Fibroblast of skin of left quadriceps (primary cell): ENCODE measurements at regions not wholly inside any gene's neighbourhood (a gene's known extent, or its start where the extent isn't known, plus 50 kb on each side); places are given as distances from the start of the nearest gene placed in this dataset.
A peak's percentile ranks its signal among the peaks of the same experiment; 100 is the strongest.

Source experiments
- DNase-seq, 2 experiments: peaks; one replicate each; pipeline ENCODE4 v3.0.0-alpha.2; 2013; ENCODE audit warnings: low read depth in 2 of 2

DNA sequence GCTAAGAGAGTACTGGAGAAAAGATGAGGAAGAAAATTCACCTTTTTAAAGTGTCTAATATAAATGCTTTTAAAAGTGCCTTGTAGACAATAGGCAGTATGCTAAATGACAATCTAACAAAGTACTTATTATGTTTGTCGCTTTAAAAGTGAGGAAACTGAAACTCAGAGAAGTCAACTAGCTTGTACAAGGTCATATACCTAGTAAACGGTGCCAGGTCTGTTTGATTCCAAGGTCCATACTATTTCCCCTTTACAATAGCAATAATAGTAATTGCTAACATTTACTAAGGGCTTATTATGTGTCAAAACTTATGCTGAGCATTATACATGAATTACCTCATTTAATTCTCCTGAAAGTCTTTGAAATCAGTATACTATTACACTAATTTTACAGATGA is 328.6 kb upstream of the SLC24A2 start:
- DNase-seq: no peak

DNA sequence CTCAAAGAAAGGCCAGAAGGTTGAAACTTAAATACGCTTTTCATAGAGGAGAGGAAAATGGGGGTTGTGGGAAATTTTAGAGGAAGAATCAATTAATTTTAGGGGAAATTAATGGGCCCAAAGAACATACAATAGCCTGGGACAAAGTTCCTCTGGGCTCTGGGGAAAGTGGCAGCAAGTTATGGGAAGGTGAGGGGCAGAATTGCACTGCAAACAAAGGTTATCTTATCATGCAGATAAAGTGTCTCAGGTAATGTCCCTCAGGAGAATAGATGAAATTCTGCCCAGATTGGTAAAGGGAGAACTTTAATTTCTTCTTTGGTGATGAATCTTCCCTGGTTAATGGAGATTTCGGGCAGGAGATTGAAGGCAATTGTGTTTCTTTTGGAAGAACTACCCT is 326.1 kb upstream of the SLC24A2 start:
- no peak for DNase-seq

DNA sequence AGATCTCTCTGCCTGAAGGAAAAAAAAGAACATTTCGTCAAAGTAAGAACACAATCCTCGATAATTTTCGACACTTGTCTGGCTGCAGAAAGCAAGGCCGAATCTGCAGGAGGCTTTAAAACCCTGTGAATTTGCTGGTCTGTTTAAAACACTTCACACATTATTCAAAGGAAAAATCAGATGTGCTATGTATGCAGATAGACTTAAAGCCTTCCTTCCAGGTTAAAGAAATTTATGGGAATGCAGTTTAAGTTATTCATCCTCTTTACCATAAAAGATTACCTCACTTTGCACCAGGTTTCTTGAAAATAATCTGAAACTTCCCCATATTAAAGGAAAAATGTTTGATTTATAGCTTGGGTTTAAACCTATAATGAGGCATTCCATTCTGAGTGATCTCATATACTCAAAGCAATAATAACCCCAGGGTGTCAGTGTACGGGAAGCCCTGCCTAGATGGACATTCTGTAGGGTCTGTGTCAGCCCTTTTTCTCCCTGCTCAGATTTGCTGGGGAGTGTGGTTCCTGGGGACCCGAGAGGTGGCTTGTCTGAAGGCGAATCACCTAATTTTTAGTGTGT is 323.5 kb upstream of the SLC24A2 start:
- no peak for DNase-seq

DNA sequence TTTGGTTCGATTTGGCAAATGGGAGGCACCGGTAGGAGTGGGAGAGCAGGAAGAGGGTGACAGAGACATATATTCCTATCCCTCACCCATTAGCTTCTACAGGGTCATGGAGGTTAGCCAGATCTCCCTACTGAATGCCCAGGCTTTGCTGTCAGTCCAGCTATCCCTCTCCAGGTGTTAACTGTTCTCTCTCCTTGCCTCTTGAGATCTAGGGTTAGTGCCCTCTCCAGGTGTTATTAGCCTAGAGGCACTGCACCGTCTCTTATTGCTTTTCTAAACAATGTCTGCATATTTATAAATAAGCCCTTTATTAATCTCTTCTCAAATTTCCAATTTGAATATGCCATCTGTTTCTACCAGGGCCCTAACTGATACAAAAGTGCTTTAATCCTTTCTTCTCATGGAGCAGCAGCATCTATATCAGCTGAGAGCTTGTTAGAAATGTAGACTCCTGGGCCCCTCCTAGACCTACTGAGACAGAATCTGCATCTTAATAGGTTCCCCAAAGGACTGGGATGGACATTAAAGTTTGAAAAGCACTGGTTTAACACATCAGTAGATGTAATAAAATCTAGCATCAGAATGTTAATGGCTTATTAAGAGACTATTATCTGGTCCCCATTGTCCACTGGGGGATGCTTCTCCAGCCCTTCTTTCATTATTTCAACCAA is 322.5 kb upstream of the SLC24A2 start:
- no peak for DNase-seq

DNA sequence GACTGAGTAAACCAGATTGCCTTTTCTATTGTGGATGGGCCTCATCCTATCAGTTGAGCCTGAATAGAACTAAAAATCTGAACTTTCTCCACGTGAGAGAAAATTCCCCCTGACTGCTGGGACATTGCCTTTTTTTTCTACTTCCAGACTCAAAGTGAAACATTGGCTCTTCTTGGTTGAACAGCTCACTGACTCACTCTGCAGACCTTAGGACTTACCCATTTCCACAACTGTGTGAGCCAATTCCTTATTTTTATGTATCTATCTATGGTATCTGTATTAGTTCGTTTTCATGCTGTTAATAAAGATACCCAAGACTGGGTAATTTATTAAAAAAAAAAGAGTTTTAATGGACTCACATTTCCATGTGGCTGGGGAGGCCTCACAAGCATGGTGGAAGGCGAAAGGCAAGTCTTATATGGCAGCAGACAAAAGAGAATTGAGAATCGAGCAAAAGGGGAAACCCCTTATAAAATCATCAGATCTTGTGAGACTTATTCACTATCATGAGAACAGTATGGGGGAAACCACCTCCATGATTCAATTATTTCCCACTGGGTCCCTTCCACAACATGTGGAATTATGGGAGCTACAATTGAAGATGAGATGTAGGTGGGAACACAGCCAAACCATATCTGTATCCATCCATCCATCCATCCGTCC is 306.7 kb upstream of the SLC24A2 start:
- DNase-seq: no peak

DNA sequence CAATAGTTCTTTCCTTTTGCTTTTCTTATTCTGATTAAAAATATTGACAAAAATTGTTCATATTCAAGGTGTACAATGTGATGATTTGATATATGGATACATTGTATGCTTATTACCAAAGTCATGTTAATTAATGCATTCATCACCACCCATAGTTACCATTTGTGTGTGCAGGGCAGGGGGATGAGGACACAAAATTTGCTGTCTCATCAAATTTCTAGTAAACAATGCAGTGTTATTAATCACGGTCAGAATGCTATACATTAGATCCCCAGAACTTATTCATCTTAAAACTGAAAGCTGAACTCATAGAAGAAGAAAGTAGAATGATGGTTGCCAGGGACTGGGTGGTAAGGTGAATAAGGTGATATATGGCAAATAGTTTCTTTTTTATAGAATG is 303.7 kb upstream of the SLC24A2 start:
- DNase-seq: no peak

DNA sequence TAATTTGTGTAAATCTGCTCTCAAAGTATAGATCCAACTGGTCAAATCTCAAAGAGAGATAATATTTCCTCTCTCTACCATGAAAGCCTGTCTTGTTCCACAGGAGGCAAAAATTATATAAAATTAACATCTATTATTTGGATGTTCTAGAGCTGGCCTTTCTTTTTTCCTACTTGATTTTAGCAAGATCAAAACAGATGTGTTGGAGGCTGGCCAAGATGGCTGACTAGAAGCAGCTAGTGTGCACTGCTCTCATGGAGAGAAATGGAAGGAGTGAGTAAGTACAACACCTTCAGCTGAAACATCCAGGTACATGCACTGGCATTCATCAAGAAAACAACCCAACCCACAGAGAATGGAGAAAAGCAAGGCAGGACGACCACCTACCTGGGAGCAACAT is 298.6 kb upstream of the SLC24A2 start:
- DNase-seq: peak in 1 of 2 experiments; percentile 4

DNA sequence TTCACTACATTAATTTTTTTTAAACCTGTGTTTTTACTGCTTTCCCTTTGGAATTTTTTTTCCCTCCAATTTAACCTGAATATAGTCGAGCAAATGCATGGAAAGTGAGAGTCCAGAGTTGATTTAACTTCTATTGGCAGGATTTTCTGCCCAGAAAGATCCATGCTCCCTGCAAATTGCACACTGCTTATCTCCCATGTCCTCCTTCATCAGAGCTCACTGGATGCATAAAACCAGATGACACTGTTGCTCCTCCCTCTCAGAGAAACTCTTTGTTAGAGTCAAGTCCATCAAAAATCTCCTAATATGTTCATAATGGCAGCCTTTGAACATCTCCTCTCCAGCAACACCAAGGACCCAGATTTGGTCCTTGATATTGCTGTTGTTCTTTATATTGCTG is 297.0 kb upstream of the SLC24A2 start:
- no peak for DNase-seq

DNA sequence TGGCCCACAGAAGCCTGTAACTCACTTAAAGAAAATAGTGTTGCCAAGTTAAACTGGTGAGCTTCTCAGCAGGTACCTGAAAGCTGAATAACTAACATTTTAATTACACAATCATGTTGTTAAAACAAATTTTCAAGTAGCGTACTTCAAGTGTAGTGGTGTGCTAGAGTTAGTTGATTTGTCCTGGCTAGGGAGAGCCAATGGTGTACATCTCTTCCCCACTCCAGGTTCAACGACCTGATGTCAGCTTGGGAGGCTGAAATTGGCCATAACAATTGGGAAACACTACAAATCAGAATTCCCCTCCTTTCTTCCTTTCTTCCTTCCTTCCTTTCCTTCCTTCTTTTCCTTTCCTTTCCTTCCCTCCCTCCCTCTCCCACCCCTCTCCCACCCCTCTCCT is 295.3 kb upstream of the SLC24A2 start:
- DNase-seq: no peak

DNA sequence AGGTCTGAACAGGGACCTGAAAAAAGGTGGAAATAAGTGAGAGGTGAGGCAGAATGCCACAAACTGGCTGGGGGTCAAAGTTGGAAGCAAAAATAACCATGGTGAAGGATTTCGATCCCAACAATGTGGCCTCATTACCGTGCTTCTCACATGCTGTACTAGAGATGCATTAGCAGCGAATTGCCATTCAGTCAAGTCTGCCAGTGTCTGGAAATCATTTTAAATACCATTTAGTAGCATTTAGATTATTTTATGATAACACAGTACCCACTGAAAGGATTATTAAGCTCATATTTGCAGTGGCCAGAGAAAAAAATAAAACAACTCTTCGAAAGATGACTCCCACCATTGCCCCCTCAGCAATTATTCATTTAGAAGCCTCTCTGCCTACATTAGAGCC is 294.6 kb upstream of the SLC24A2 start:
- no peak for DNase-seq

DNA sequence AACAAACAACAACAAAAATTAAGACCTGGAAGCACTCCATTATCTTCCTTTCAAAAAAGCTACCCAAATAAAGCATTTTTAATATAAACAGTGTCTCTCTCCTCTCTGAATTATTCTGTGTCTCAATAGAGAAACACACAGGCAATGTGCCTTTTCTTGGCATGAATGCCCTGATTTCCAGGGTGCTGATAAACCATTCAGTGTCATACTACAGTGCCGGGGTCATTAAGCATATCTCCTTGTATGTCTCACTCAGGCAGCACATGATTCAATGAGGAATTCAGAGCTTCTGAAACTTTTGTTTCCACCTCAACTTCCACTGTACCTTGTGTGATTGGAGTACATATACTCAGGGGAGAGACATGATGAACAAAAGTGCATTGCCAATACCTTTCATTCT is 294.0 kb upstream of the SLC24A2 start:
- DNase-seq: no peak

DNA sequence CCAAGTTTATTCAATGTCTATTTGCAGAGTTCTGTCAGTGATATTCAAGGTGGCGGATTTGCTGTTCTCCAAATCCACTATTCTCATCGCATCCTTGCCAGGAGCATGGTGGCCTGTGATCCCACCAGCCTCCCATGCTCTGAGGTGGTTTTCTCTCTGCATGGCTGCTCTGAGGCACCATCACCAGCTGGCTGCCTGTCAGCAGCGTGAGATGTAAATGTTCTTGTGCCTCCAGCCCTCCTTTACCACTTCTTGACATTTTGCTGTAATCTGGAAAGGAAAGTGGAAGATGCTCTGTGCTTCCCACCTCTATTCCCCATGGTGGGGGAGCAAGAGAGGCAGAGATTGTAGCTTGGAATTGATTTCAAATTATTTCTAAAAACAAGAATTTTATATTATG is 293.6 kb upstream of the SLC24A2 start:
- DNase-seq: no peak

DNA sequence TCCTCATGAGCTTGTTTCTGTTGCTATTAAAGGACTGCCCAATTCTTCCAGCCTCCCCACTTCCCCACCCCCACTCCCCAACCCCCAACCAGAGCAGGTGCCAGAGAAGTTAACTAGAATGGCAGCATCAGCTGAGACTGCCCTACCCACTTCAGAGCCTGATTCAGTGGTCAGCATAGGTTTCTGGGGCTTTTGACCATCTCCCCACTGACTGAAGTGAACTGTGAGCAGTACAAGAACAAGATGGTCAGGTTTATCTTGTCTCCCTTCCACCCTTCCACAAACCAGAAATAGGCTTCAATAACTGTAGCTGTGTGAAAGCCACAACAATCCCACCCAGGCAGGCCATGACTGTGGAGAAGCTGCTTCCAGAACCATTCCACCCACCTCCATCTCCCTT is 289.4 kb upstream of the SLC24A2 start:
- DNase-seq: no peak

DNA sequence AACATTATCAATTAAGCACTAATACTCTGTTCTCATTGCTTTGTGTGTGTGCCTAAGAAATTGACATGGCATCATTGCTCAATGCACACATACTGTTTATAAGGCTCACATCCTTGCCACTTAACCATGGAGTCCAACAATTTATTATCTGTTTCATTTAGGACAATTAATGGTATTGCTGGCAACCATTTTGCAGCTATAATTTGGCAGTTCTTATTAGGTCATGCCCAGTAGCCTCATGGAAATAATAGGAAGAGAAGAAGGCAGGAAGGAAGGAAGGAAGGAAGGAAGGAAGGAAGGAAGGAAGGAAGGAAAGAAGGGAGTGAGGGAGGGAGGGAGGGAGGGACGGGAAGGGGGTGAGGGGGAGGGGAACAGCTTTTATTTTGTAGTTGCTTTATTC is 285.5 kb upstream of the SLC24A2 start:
- DNase-seq: no peak

DNA sequence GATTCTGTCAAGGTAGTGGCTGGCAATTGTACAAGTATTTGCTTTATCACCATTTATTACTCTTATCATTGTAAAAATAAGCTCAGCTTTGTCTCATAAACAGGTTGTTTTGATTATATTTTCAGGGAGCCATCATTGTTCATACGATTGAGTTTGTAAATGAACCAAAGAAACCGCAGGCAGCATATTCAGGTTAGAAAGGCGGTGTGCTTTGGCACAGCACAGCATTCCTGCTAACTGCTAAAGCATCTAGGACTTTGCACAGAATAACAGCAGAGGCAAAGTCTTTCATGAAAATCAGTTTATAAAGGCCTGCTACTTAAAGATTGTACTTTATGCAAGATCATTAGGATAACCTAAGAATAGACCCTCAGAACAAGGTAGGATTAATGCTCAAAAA is 281.5 kb upstream of the SLC24A2 start:
- DNase-seq: no peak

DNA sequence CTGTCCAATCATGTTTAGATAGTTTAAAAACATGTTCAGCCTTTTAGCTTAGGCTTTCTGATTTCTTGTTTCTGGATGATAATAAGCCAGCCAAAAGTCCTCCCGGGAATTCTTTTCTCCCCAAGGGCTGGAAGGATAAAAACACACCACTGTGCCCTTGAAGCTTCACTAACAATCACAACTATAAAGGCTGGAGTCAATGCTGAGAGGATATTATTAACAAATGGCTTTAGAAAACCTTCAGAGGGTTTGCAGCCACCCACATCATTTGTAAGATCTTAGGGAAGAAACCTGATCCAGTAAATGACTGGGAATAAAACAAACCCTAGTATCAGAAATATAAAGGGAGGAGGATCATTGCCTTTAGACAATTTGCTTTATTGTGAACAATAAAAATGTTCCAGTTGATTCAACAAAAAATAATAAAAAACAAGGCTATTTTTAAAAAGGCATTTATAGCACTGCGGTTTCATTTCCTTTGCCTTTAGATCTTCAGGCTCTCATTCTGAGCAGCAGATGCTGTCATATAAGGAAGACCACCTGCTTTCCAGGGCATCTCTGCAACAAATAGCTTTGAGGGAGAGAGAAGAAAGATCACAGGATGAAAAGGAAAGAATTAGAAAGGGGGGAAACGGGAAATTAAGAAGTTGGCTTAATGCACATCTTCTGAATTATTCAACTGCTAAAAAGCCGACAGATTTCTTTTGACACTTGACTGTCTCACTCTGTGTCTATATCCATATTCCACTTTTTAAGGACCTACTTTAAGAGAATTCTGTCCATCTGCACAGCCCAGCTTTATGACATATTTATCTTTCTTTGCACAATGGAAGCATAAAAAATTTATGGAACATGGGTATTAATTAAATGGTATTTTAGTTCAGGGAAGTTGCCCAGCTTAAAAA is 277.2 kb upstream of the SLC24A2 start:
- no peak for DNase-seq

DNA sequence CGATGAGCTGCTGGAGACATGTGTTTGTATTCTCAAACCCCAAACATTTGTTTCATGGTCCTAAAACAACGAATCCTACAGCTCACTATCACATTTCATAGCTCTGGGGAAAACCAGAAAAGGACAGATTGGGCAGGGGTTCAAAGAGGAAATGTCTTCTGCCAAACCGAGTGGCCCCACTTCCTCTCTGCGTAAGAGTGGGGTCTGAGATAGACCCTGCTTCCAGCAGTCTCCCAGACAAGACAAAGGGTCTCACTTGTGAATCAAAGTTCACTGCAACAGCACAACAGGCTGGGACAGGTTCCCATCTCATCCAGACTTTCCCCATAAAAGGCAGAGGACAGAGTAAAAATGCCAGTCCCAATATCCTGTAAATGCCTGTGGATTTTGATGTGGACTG is 276.2 kb upstream of the SLC24A2 start:
- DNase-seq: no peak

DNA sequence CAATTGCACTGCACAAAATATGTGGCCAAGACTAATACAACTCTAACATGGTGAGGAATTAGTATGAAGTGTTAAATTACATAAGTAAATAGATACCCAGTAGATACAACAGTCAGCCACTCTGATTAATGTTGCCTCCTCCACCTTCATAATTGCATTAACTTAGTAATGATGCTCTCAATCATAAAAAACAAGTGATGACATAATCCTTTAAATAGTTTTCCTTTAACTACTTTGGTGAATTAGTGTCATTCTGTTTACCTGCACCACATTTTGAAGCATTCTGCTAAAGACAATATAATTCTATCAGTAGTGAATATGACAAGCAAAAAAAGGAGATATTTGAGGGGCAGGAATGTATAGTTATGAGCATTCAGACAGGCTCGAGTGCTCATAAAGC is 265.9 kb upstream of the SLC24A2 start:
- DNase-seq: no peak

DNA sequence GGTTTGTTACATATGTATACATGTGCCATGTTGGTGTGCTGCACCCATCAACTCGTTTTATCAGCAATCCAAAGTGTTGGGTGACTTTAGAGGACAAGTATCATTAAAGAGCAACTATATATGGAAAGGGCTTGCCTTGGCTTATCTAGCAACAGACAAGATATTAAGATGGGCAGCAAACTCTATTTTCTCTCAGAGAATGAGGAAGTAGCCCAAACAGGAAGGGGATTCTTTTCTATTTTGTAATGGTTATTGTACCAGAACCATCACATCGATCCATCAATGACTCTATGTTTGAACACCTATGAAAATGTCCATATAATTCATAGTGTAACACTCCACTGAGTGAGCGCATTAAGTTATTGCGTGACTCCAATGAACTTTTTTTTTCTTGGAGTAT is 260.1 kb upstream of the SLC24A2 start:
- DNase-seq: no peak

DNA sequence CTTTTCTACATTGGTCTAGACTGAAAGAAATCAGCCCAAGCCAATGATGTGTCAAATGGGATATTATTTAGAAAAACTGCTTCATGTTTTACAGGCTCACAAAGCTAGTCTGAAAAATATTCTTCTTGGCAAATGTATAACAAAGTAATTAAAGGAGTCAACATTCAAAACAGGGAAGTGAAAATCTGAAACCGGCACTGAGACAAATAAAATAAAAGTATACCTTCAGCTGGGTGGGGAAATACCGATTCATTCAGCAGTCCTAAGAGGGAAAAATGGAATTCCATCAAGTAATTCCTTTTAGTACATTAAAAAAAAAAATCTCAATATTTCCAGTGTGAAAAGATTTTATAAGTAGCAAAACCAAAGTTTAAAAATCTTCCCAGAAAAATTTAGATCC is 259.6 kb upstream of the SLC24A2 start:
- DNase-seq: no peak

DNA sequence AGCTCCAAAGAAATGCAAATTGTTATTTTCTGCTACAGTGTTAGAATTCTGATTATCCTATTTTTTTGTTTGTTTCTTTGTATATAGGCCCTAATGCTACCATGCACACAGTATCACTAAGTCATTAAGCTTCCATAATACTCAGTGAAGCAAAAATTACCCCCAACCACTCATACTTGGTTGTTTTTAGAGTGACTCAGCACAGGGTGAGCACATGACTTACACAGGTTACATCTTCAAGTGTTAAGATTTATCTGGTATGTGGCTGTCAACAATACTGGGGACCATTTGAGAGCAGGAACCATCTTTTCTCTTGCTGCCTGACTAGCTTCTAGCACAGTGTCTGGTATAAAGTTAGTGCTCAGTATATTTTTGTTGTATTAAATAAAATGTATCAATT is 255.8 kb upstream of the SLC24A2 start:
- DNase-seq: no peak

DNA sequence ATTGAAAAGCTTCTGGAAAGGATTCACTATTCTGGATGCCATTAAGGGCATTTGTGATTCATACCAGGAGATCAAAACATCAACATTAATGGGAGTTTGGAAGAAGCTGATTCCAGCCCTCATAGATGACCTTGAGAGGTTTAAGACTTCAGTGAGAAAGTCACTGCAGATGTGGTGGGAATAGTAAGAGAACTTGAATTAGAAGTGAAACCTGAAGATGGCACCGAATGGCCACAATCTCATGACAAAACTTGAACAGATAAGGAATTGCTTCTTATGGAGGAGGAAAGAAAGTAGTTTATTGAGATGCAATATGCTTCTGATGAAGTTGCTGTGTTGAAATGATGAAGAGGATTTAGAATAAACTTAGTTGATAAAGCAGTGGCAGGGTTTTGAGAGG is 254.6 kb upstream of the SLC24A2 start:
- no peak for DNase-seq

DNA sequence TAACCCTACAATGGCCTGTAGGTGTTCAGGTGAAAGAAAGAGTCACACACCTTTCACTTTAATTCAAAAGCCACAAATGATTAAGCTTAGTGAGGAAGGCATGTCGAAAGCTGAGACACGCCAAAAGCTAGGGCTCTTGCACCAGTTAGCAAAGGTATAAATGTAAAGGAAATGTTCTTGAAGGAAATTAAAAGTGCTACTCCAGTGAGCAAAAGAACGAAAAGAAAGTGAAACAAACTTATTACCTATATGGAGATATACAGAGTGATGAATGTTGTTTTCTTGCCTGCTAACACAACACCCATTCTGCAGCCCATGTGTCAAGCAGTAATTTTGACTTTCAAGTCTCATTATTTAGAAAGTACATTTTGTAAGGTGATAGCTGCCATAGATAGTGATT is 254.2 kb upstream of the SLC24A2 start:
- no peak for DNase-seq
